ENCODE measurements at regions not wholly inside any gene's neighbourhood (a gene's known extent, or its start where the extent isn't known, plus 50 kb on each side); places are given as distances from the start of the nearest gene placed in this dataset.

DNA sequence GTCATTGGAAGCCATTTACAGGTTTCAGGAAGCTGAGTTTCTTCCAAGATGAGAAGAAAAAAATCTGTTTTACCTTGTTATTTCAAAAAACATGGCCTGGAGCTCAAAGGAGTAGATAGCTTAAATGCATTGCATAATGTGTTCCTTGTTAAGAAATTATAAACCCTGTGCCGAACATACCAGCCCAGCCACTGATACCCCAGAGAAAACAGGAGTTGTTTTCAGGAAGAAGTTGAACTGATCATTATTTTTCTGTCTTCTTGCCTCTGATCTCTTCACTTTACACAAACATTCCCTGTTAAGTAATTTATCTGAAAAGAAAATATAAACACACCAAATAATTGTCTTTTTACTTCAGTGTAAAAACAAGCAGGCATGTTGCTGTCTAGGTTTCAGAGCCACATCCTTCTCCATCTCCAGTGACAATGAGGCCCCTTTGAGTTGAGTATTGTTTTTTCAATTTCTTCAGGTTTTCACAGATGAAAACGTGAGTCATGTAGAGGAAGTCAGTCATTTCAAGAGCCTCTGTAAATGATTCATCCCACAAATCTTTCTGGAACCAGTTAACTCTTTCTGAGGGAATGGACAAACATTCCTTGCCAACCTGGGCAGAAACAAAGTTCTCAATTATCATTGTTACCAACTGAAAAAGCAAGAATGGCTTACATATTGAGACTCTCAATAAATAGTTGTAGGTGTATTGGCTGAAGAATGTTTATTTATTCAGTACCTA is 244.2 kb downstream of the IPMK start:
- peak overlapping the region in 1 of 2 donors; percentile 36 for H3K27ac ChIP-seq (ENCODE audit: low read depth in 2 of 2, low read length in 2 of 2)
- no peak for TF ChIP-seq CTCF (IDR thresholded peaks at IDR 0.05; ENCODE audit: borderline replicate concordance, extremely low read depth, insufficient read depth)
- no peak overlapping the region for H3K4me3 ChIP-seq (ENCODE audit: low read length in 3 of 3)
- H3K36me3 ChIP-seq (ENCODE audit: control insufficient read depth in 2 of 3, insufficient read depth in 3 of 3, low read length in 3 of 3), result no peaks in the 10 kb centered on the region
- intact Hi-C loops (cut with DNase I), result no loop called here
- no peaks in the 10 kb centered on the region for H3K9me3 ChIP-seq (ENCODE audit: control insufficient read depth in 2 of 3, insufficient read depth in 1 of 3, low read length in 3 of 3)
- FAIRE-seq, result no peak
- no peaks in the 10 kb centered on the region for H3K4me1 ChIP-seq (ENCODE audit: control insufficient read depth in 2 of 3, insufficient read depth in 2 of 3, low read depth in 1 of 3, low read length in 3 of 3)
- no peaks in the 10 kb centered on the region for H3K27me3 ChIP-seq (ENCODE audit: control insufficient read depth, insufficient read depth, low read length)
- H3K9ac ChIP-seq (ENCODE audit: low read length in 3 of 3), result no peak overlapping the region
- DNase-seq, result peak in 2 of 5 donors; percentile 66 to 68

DNA sequence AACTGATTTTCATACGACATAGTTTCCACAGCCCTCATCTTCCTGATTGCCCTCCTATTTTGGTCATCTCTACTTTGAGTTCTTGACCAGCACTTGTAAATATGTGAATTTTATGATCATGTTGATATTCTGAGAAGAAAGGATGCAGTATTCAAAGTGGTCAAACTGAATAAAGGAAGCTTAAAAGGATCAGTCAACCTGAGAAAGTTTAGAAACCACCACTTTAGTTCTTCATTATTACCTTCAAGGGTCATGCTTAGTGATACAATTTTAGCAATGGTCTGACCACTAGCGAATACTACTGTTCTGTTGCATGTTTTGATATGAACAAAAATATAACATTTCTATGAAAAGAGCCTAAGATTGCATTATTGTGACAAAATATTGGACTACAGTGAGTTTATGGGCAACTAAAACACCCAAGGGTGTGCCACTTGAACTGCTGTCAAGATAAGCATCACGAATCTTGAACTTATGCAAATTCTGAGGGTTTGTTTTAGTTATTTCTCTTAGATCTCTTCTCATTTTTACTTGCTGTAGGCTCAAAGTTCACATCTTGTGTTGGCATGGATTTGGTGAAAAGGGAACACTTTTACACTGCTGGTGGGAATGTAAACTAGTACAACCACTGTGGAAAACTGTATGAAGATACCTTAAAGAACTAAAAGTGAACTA is 247.7 kb downstream of the IPMK start:
- H3K36me3 ChIP-seq (ENCODE audit: control insufficient read depth in 2 of 3, insufficient read depth in 3 of 3, low read length in 3 of 3), result no peaks in the 10 kb centered on the region
- FAIRE-seq (no peak), DNase-seq (no peak)
- intact Hi-C loops (cut with DNase I), result no loop called here
- no peak overlapping the region for H3K9ac ChIP-seq (ENCODE audit: low read length in 3 of 3)
- H3K27ac ChIP-seq (ENCODE audit: low read depth in 2 of 2, low read length in 2 of 2), result no peak overlapping the region
- TF ChIP-seq CTCF (IDR thresholded peaks at IDR 0.05; ENCODE audit: borderline replicate concordance, extremely low read depth, insufficient read depth), result no peak
- no peaks in the 10 kb centered on the region for H3K27me3 ChIP-seq (ENCODE audit: control insufficient read depth, insufficient read depth, low read length)
- no peaks in the 10 kb centered on the region for H3K9me3 ChIP-seq (ENCODE audit: control insufficient read depth in 2 of 3, insufficient read depth in 1 of 3, low read length in 3 of 3)
- H3K4me1 ChIP-seq (ENCODE audit: control insufficient read depth in 2 of 3, insufficient read depth in 2 of 3, low read depth in 1 of 3, low read length in 3 of 3), result no peaks in the 10 kb centered on the region
- no peak overlapping the region for H3K4me3 ChIP-seq (ENCODE audit: low read length in 3 of 3)

- Histone ChIP-seq H3K4me1 (ENCODE audit: control insufficient read depth in 2 of 3, insufficient read depth in 2 of 3, low read depth in 1 of 3, low read length in 3 of 3) (no peaks in the 10 kb centered on the region), H3K4me3 (ENCODE audit: low read length in 3 of 3) (no peak overlapping the region), H3K9me3 (ENCODE audit: control insufficient read depth in 2 of 3, insufficient read depth in 1 of 3, low read length in 3 of 3) (no peaks in the 10 kb centered on the region), H3K9ac (ENCODE audit: low read length in 3 of 3) (no peak overlapping the region), H3K27ac (ENCODE audit: low read depth in 2 of 2, low read length in 2 of 2) (no peak overlapping the region), H3K36me3 (ENCODE audit: control insufficient read depth in 2 of 3, insufficient read depth in 3 of 3, low read length in 3 of 3) (no peaks in the 10 kb centered on the region), H3K27me3 (ENCODE audit: control insufficient read depth, insufficient read depth, low read length) (no peaks in the 10 kb centered on the region)
- DNase-seq, result no peak
- FAIRE-seq, result no peak
- TF ChIP-seq CTCF (IDR thresholded peaks at IDR 0.05; ENCODE audit: borderline replicate concordance, extremely low read depth, insufficient read depth), result no peak
- intact Hi-C loops (cut with DNase I), result no loop called here
These were observed 249.9 kb downstream of the IPMK start for GRCh38 chr10:58017719-58018367.

All from kidney (tissue), 13 donors.